ENCODE measurements at regions not wholly inside any gene's neighbourhood (a gene's known extent, or its start where the extent isn't known, plus 50 kb on each side); places are given as distances from the start of the nearest gene placed in this dataset.

DNA sequence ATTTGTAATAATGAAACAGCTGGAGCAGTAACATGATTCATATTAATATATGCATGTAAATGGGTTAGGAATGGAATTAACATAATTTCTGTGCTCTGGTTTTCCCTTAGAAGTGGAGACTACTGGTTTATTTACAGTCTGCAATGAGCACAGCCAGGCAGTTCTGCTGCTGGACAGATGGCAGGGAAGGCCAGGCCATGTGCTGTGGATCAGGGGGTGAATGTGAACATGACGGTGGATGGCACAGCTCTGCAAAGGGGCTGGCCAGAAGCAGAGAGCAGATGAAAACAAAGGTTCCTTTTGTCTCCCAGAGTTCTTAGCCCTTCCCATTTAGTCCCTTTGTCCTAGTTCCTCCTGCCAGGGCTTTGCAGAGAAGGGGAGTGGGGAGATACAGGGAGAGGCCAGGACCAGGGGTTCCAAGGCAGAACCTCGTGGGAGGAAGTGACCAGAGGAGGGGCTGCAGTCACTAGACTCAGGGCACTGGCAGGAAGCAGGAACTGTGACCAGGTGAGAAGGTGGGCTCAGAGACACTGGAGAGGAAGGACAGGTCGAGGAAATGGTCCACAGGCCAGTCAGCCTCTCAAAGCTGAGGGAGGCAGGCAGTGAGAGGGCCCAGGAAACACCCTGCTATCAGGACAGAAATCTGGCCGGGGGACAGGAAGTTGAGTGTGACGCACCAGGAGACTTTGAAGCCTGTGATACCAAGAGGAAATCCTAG, 112.9 kb upstream of the ATP8B1 start:
- POLR2A ChIA-PET: no interaction called here

DNA sequence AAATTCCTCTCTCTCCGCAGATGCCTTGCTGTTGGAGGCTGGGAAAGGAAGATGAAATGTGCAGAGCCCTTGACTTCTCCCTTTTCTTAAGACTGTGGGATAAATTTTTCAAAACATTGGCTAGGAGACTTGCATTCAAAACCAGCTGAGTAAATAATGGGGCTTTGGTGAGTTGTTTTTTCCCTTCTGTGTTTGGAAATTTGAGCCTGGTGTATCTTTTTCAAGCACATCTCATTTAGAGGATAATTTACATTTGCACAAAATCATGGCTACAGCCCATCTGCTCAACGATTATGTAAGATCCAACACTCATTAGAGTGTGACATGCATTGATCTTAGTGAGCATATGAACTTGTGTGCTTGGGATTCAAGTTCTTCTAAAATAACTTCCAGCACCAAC, 112.1 kb upstream of the ATP8B1 start:
- CTCF ChIA-PET: no interaction called here
- Histone ChIP-seq H3K36me3 (ENCODE audit: control insufficient read depth in 1 of 2, insufficient read depth in 2 of 2, low read length in 2 of 2) (no peaks in the 10 kb centered on the region), H3K9me3 (ENCODE audit: control insufficient read depth in 1 of 2, insufficient read depth in 1 of 2, low read depth in 1 of 2, low read length in 2 of 2) (no peaks in the 10 kb centered on the region), H3K4me1 (ENCODE audit: control insufficient read depth in 1 of 2, insufficient read depth in 2 of 2, low read length in 2 of 2) (no peaks in the 10 kb centered on the region), H3K4me3 (replicated peaks in 1 of 2; ENCODE audit: low read depth in 1 of 2, low read length in 2 of 2) (no peak overlapping the region), H2AFZ (ENCODE audit: low read depth, low read length, poor library complexity, severe bottlenecking) (no peak overlapping the region), H4K20me1 (ENCODE audit: insufficient read depth) (no peaks in the 10 kb centered on the region), H3K9me2 (ENCODE audit: insufficient read depth) (no peaks in the 10 kb centered on the region), H3K9ac (ENCODE audit: low read length) (no peak overlapping the region), H3K27ac (ENCODE audit: low read depth, low read length) (no peak overlapping the region), H3K27me3 (ENCODE audit: insufficient read depth, low read length) (no peaks in the 10 kb centered on the region), H3K4me2 (ENCODE audit: low read length) (no peak overlapping the region), H3K79me2 (ENCODE audit: insufficient read depth, low read length) (no peaks in the 10 kb centered on the region)
- ATAC-seq (no peak), DNase-seq (ENCODE audit: low read depth, low spot score) (no peak)
- intact Hi-C loops (cut with micrococcal nuclease): no loop called here
- TF ChIP-seq JUND (IDR thresholded peaks at IDR 0.05) (no peak), SP1 (IDR thresholded peaks at IDR 0.05; ENCODE audit: low read depth) (no peak), SRF (IDR thresholded peaks at IDR 0.05; ENCODE audit: low read depth) (no peak), TCF7L2 (IDR thresholded peaks at IDR 0.05; ENCODE audit: borderline replicate concordance, extremely low read depth, insufficient read depth, insufficient read length) (no peak)
- TF ChIP-seq, protein P1, sequence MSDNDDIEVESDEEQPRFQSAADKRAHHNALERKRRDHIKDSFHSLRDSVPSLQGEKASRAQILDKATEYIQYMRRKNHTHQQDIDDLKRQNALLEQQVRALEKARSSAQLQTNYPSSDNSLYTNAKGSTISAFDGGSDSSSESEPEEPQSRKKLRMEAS (IDR thresholded peaks at IDR 0.05): no peak
- RAD21 ChIA-PET (ENCODE audit: low non-redundant PET in 1 of 2, low total read pairs in 2 of 2, uncharacterized antibody in 2 of 2, unreplicated experiment in 2 of 2): no interaction called here
- POLR2A ChIA-PET: no interaction called here
- BruUV-seq (replicated peaks): no TSS peak

More for the DNA sequence above, 112.9 kb upstream of the ATP8B1 start:
- no peaks in the 10 kb centered on the region for H3K36me3 ChIP-seq (ENCODE audit: control insufficient read depth in 1 of 2, insufficient read depth in 2 of 2, low read length in 2 of 2)
- H3K4me2 ChIP-seq (ENCODE audit: low read length): no peak overlapping the region
- intact Hi-C loops (cut with micrococcal nuclease): no loop called here
- H3K79me2 ChIP-seq (ENCODE audit: insufficient read depth, low read length): no peaks in the 10 kb centered on the region
- CTCF ChIA-PET: interaction anchor here (1.0 kb wide), 1 partner anchor 9 kb away, joined by 3 read pairs; no protein-coding TSS in a partner anchor
- ATAC-seq: no peak
- no peaks in the 10 kb centered on the region for H3K9me3 ChIP-seq (ENCODE audit: control insufficient read depth in 1 of 2, insufficient read depth in 1 of 2, low read depth in 1 of 2, low read length in 2 of 2)
- no peaks in the 10 kb centered on the region for H4K20me1 ChIP-seq (ENCODE audit: insufficient read depth)
- no TSS peak for BruUV-seq (replicated peaks)
- RAD21 ChIA-PET (ENCODE audit: low non-redundant PET in 1 of 2, low total read pairs in 2 of 2, uncharacterized antibody in 2 of 2, unreplicated experiment in 2 of 2): no interaction called here
- H3K27me3 ChIP-seq (ENCODE audit: insufficient read depth, low read length): no peaks in the 10 kb centered on the region
- no peaks in the 10 kb centered on the region for H3K9me2 ChIP-seq (ENCODE audit: insufficient read depth)
- no peak overlapping the region for H2AFZ ChIP-seq (ENCODE audit: low read depth, low read length, poor library complexity, severe bottlenecking)
- no peak for TF ChIP-seq CBX3 (IDR thresholded peaks at IDR 0.05; ENCODE audit: low read depth)
- no peak for TF ChIP-seq ZFX (IDR thresholded peaks at IDR 0.05)
- no peak overlapping the region for H3K27ac ChIP-seq (ENCODE audit: low read depth, low read length)
- no peak overlapping the region for H3K9ac ChIP-seq (ENCODE audit: low read length)
- no peak for DNase-seq (ENCODE audit: low read depth, low spot score)
- no peaks in the 10 kb centered on the region for H3K4me1 ChIP-seq (ENCODE audit: control insufficient read depth in 1 of 2, insufficient read depth in 2 of 2, low read length in 2 of 2)
- no peak overlapping the region for H3K4me3 ChIP-seq (replicated peaks in 1 of 2; ENCODE audit: low read depth in 1 of 2, low read length in 2 of 2)
